Stimulated activated CD4-positive, alpha-beta T cell treated with anti-CD3 and anti-CD28 coated beads, TNF-alpha, amount 100 ng/mL, for 1 hour (primary cell): ENCODE measurements at regions not wholly inside any gene's neighbourhood (a gene's known extent, or its start where the extent isn't known, plus 50 kb on each side); places are given as distances from the start of the nearest gene placed in this dataset.

Source experiments
- DNase-seq, 3 donors: peaks; one replicate each; pipeline ENCODE4 v3.0.0-alpha.2; 2020; ENCODE audit warnings: low read depth in 3 of 3, low spot score in 1 of 3

GRCh38 chr16:59205403-59205802 is 471.3 kb upstream of the GOT2 start:
- no peak for DNase-seq

GRCh38 chr16:59204589-59204988 is 470.5 kb upstream of the GOT2 start:
- DNase-seq = no peak

- no peak for DNase-seq
These were observed 468.2 kb upstream of the GOT2 start for GRCh38 chr16:59202233-59202862.

- no peak for DNase-seq
These were observed 467.7 kb upstream of the GOT2 start for GRCh38 chr16:59201821-59202220.

- DNase-seq = no peak
These were observed 467.0 kb upstream of the GOT2 start for GRCh38 chr16:59201160-59201559.

GRCh38 chr16:59198487-59198886 is 464.4 kb upstream of the GOT2 start:
- DNase-seq = no peak

GRCh38 chr16:59195242-59195641 is 461.1 kb upstream of the GOT2 start:
- no peak for DNase-seq

- DNase-seq = no peak
These were observed 459.5 kb upstream of the GOT2 start for GRCh38 chr16:59193637-59194036.

- no peak for DNase-seq
These were observed 458.6 kb upstream of the GOT2 start for GRCh38 chr16:59192551-59193199.

GRCh38 chr16:59190731-59191130 is 456.6 kb upstream of the GOT2 start:
- no peak for DNase-seq

GRCh38 chr16:59188029-59188428 is 453.9 kb upstream of the GOT2 start:
- no peak for DNase-seq

GRCh38 chr16:59181821-59182420 is 447.8 kb upstream of the GOT2 start:
- DNase-seq = no peak

GRCh38 chr16:59180083-59180476 is 446.0 kb upstream of the GOT2 start:
- DNase-seq = no peak

GRCh38 chr16:59179446-59180082 is 445.4 kb upstream of the GOT2 start:
- DNase-seq = no peak

- no peak for DNase-seq
These were observed 439.3 kb upstream of the GOT2 start for GRCh38 chr16:59173408-59173831.

GRCh38 chr16:59170099-59170712 is 436.1 kb upstream of the GOT2 start:
- no peak for DNase-seq

GRCh38 chr16:59169168-59169567 is 435.1 kb upstream of the GOT2 start:
- no peak for DNase-seq

GRCh38 chr16:59168461-59169114 is 434.5 kb upstream of the GOT2 start:
- no peak for DNase-seq

GRCh38 chr16:59164461-59164860 is 430.3 kb upstream of the GOT2 start:
- no peak for DNase-seq

GRCh38 chr16:59163371-59164055 is 429.4 kb upstream of the GOT2 start:
- DNase-seq = no peak

- DNase-seq = no peak
These were observed 427.6 kb upstream of the GOT2 start for GRCh38 chr16:59161679-59162078.
